OCI-LY3 (cell line): ENCODE measurements at regions not wholly inside any gene's neighbourhood (a gene's known extent, or its start where the extent isn't known, plus 50 kb on each side); places are given as distances from the start of the nearest gene placed in this dataset.

Experiments
- H2AFZ ChIP-seq: fragments of 200-600, 300-600 bp; shearing (Covaris generic); 2 replicates; pipeline ENCODE4 v1.6.0; 2014; ENCODE audit warnings: antibody characterized with exemption, low read depth, low read length
- H3K27ac ChIP-seq: fragments of 200-600, 300-600 bp; sonication (generic); 2 replicates; pipeline ENCODE4 v1.5.1; 2014; ENCODE audit warnings: mild to moderate bottlenecking, low read length, moderate library complexity, mixed read lengths
- H3K27me3 ChIP-seq: fragments of 200-600, 300-600 bp; sonication (generic); 2 replicates; pipeline ENCODE4 v1.6.1; 2014; ENCODE audit warnings: low read depth, low read length, mixed read lengths
- H3K36me3 ChIP-seq: fragments of 200-600, 300-600 bp; sonication (generic); replicated peaks from 2 replicates; pipeline ENCODE3; 2014; ENCODE audit warnings: low read depth, low read length, mixed read lengths
- H3K4me1 ChIP-seq: fragments of 300-600, 200-600 bp; sonication (generic); 2 replicates; pipeline ENCODE4 v1.6.1; 2014; ENCODE audit warnings: low read length, mixed read lengths
- H3K4me2 ChIP-seq: fragments of 200-600, 300-600 bp; sonication (generic); 2 replicates; pipeline ENCODE4 v1.6.1; 2014; ENCODE audit warnings: low read length, mixed read lengths
- H3K4me3 ChIP-seq: fragments of 300-600, 200-600 bp; sonication (generic); 2 replicates; pipeline ENCODE4 v1.5.1; 2014; ENCODE audit warnings: antibody characterized with exemption, mild to moderate bottlenecking, low read length, moderate library complexity
- H3K79me2 ChIP-seq: fragments of 300-600, 200-600 bp; shearing (Covaris generic); 2 replicates; pipeline ENCODE4 v1.6.1; 2014; ENCODE audit warnings: mild to moderate bottlenecking, low read length, mixed read lengths
- H3K9ac ChIP-seq: fragments of 300-600, 200-600 bp; shearing (Covaris generic); 2 replicates; pipeline ENCODE4 v1.6.0; 2014; ENCODE audit warnings: mild to moderate bottlenecking, low read length, moderate library complexity
- H3K9me3 ChIP-seq: fragments of 200-600, 300-600 bp; shearing (Covaris generic); 2 replicates; pipeline ENCODE4 v1.6.1; 2014; ENCODE audit warnings: low read length, mixed read lengths; ENCODE audit not compliant: insufficient read depth
- H4K20me1 ChIP-seq: fragments of 200-600, 300-600 bp; sonication (generic); 2 replicates; pipeline ENCODE4 v1.6.1; 2016; ENCODE audit warnings: low read length, mixed read lengths; ENCODE audit not compliant: insufficient read depth
- CTCF ChIP-seq: fragments of 200-600, 300-600 bp; sonication (generic); IDR thresholded peaks from 2 replicates; pipeline ENCODE4 v1.5.1; 2014; ENCODE audit warnings: antibody characterized with exemption, low read length, low read depth
- EZH2phosphoT487 ChIP-seq: fragments of 200-600 bp; shearing (Covaris generic); IDR thresholded peaks from 2 replicates; pipeline ENCODE4 v1.6.1; 2018; ENCODE audit warnings: antibody characterized with exemption, mixed run types, low read depth

DNA sequence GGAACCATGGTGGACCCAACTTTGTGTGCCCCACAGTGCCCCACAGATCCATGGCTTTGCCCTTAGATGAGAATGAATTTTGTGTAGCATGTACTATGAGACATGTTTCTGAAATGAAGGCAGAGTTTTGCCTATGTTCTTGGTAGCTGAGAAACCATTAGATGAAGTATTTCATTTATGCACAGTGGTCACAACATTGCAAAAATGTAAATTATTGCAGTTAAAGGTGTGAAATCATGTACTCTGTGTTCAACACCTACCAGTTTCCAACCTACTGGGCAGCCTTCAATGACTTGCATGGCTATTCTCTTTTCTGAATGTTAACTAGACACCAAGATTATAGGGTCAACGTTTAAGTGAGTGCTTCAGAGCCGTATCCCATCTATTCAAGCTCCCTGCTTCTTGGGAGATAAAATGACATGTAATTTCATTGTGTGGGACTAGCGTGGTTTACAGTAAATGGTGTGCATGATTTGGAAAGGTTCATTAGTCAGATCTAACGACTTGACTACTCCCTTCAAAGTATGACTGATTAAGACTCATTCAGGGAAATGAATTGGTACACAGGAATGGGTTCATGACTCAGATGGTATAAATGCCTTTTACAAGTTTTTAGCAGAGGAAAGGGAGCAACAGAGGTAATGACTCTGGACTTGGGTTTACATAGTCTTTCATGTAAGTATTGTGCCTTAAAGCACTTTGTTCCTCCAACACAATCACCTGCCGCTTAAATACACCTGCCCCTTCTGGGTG, 106.1 kb upstream of the AKIRIN2 start:
- peaks cover 41% of the 10 kb centered on the region for H3K4me1 ChIP-seq
- peak overlapping the region; percentile 61 for H3K27ac ChIP-seq
- H2AFZ ChIP-seq = no peak overlapping the region
- no peak for TF ChIP-seq EZH2phosphoT487
- H3K36me3 ChIP-seq = no peaks in the 10 kb centered on the region
- no peak overlapping the region for H3K9ac ChIP-seq
- no peaks in the 10 kb centered on the region for H3K27me3 ChIP-seq
- no peaks in the 10 kb centered on the region for H3K79me2 ChIP-seq
- peak overlapping the region; percentile 45 for H3K4me2 ChIP-seq
- no peaks in the 10 kb centered on the region for H4K20me1 ChIP-seq
- no peaks in the 10 kb centered on the region for H3K9me3 ChIP-seq
- H3K4me3 ChIP-seq = no peak overlapping the region

GRCh38 chr6:87807475-87807874, 105.4 kb upstream of the AKIRIN2 start:
- TF ChIP-seq CTCF (no peak), EZH2phosphoT487 (no peak)
- Histone ChIP-seq H3K36me3 (no peaks in the 10 kb centered on the region), H3K4me1 (peaks cover 41% of the 10 kb centered on the region), H3K9me3 (no peaks in the 10 kb centered on the region), H3K27me3 (no peaks in the 10 kb centered on the region), H3K79me2 (no peaks in the 10 kb centered on the region), H3K4me2 (peak overlapping the region; percentile 45), H3K27ac (peak overlapping the region; percentile 61), H2AFZ (0 out of 2 replicates have a peak overlapping the region, but pooled peaks have one; percentile 31), H4K20me1 (no peaks in the 10 kb centered on the region), H3K4me3 (peak overlapping the region; percentile 11; the same call in 1 of the 2 replicates), H3K9ac (no peak overlapping the region)

GRCh38 chr6:87806635-87807034, 104.6 kb upstream of the AKIRIN2 start:
- H3K27ac ChIP-seq = peak overlapping the region; percentile 61

GRCh38 chr6:87806099-87806498, 104.1 kb upstream of the AKIRIN2 start:
- peak overlapping the region; percentile 45 for H3K4me2 ChIP-seq
- peaks cover 49% of the 10 kb centered on the region for H3K4me1 ChIP-seq
- no peak overlapping the region; the same call in 1 of the 2 replicates for H3K9ac ChIP-seq
- no peak overlapping the region for H3K4me3 ChIP-seq
- no peaks in the 10 kb centered on the region for H3K36me3 ChIP-seq
- H3K9me3 ChIP-seq = no peaks in the 10 kb centered on the region
- TF ChIP-seq CTCF (no peak), EZH2phosphoT487 (no peak)
- no peaks in the 10 kb centered on the region for H3K27me3 ChIP-seq
- H3K27ac ChIP-seq = peak overlapping the region; percentile 61
- no peaks in the 10 kb centered on the region for H4K20me1 ChIP-seq
- H3K79me2 ChIP-seq = no peaks in the 10 kb centered on the region
- H2AFZ ChIP-seq = no peak overlapping the region

More at GRCh38 chr6:87806635-87807034, 104.6 kb upstream of the AKIRIN2 start:
- H3K9me3 ChIP-seq = no peaks in the 10 kb centered on the region
- no peaks in the 10 kb centered on the region for H3K79me2 ChIP-seq
- H3K4me1 ChIP-seq = peaks cover 45% of the 10 kb centered on the region
- no peak overlapping the region for H2AFZ ChIP-seq
- H3K27me3 ChIP-seq = no peaks in the 10 kb centered on the region
- peak overlapping the region; percentile 45 for H3K4me2 ChIP-seq
- no peaks in the 10 kb centered on the region for H4K20me1 ChIP-seq
- H3K9ac ChIP-seq = no peak overlapping the region
- H3K4me3 ChIP-seq = no peak overlapping the region
- no peaks in the 10 kb centered on the region for H3K36me3 ChIP-seq
- TF ChIP-seq CTCF (no peak), EZH2phosphoT487 (no peak)
